ENCODE measurements at regions not wholly inside any gene's neighbourhood (a gene's known extent, or its start where the extent isn't known, plus 50 kb on each side); places are given as distances from the start of the nearest gene placed in this dataset.

DNA sequence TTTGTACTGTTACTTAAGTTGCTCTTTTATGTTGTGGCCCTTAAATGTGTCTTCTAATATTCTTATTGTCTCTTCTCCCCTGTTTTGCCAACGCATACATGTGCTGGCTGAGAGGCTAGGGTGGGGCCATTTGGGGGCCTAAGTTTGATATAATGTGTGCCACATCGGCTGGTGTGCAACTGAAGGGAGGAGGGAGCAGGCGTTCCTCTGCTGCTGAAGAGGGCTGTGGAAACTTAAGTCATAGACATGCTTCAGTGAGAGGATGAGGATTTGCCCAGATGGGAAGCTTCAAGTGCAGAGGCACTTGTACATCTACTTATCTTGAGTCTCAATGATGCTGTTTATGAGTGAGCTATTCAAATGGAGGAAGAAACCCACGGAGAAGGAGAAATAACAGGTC, 630.6 kb downstream of the LMO4 start:
- no peak overlapping the region for H3K27ac Mint-ChIP-seq

DNA sequence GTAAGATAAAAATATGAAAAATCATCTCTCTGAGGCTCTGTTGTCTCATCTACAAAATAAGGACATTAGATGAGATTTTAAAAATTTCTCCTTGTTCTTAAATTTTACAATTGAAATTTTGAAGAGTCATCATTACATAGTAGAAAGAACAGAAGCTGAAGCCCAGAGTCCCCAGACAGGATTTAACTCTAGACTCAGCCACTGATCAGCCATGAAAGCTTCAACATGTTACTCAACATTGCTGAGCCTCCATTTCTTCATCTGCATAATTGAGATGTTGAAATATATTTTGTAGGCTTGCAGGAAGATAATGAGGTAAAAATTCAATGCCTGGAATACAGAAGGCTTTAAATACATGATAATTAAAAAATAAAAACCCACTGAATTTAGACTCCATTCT, 633.3 kb downstream of the LMO4 start:
- no peak overlapping the region for H3K27ac Mint-ChIP-seq
- H3K27me3 Mint-ChIP-seq: no peaks in the 10 kb centered on the region
- no peaks in the 10 kb centered on the region for H3K36me3 Mint-ChIP-seq
- no peak for DNase-seq
- no peak overlapping the region for H3K4me3 Mint-ChIP-seq
- H3K4me1 Mint-ChIP-seq: no peaks in the 10 kb centered on the region
- no peaks in the 10 kb centered on the region for H3K9me3 Mint-ChIP-seq

More for the DNA sequence above, 630.6 kb downstream of the LMO4 start:
- Mint-ChIP-seq H3K27me3 (peaks cover 4% of the 10 kb centered on the region), H3K36me3 (no peaks in the 10 kb centered on the region), H3K4me3 (no peak overlapping the region), H3K9me3 (no peaks in the 10 kb centered on the region), H3K4me1 (no peaks in the 10 kb centered on the region)
- DNase-seq: no peak

DNA sequence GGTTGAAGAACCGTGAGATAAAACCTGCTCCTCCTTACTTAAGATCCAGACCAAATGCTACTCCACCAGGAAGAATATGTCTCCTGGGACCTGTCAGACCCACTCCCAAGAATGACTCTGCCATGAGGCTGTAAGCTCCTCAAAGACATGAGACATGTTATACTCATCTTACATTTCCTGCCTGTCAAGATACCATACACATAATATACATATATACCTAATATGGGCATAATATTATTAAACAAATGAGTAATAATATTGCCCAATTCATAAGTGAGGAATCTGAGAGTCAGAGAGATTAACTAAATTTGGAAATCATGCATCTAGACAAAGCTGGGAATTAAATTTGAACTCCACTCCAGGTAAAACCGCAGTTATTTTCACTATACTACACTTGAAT, 634.9 kb downstream of the LMO4 start:
- H3K4me1 Mint-ChIP-seq: no peaks in the 10 kb centered on the region
- DNase-seq: no peak
- no peaks in the 10 kb centered on the region for H3K9me3 Mint-ChIP-seq
- H3K27me3 Mint-ChIP-seq: no peaks in the 10 kb centered on the region
- H3K4me3 Mint-ChIP-seq: no peak overlapping the region
- H3K27ac Mint-ChIP-seq: no peak overlapping the region
- no peaks in the 10 kb centered on the region for H3K36me3 Mint-ChIP-seq

DNA sequence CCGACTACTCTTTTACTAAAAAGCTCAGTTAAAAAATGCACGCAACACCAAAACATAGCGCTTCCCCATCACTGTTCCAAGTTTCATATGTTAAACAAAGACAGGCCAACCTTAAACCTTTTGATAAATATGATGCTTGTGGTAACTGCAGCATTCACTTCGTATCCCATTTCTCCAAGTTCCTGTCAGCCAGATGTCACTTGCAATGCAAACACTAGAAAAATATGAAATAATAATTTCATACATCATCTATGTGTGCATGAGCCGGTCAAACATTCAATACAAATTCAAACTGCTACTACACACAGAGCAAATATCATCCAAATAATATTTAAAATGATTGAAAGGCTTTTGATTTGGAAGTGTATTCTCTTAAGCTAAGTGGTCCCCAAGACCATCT, 636.5 kb downstream of the LMO4 start:
- DNase-seq: no peak
- no peaks in the 10 kb centered on the region for H3K27me3 Mint-ChIP-seq

DNA sequence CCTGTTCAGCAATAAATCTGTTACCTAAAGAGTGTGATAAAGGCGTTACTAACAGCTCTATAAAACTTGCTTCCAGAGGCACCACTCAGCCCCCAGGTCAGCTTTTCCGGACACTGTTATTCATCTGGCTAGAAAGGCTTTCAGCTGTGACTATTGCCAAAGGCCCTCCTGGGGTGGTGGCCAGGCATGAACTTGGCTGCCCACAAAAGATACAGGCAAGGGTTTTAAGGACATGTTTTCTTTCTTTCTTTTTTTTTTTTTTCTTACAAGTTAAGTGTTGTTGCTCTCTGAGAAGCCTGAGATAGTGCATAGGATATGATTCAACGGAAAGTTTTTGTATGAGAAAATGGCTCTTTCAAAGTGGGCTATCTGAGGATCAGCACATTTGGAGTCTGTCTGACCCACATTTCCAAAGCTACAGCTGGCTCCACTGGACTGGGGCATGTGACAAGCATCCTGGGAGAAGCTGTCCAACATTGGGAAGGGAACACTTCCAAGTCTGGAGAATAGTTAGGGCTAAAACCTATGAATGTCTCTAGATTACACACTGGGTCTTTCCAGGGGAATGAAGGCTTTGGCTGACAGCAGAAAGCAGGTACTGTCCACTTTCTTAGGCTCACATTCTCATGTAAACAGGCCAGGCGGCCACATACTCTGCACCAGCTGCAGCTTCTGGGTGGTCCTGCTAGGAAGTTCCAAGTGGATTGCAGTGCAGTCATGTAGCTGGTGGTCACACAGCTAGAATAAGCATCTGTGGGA, 639.7 kb downstream of the LMO4 start:
- no peaks in the 10 kb centered on the region for H3K9me3 Mint-ChIP-seq
- no peak for DNase-seq
- no peak overlapping the region for H3K27ac Mint-ChIP-seq
- H3K4me3 Mint-ChIP-seq: no peak overlapping the region
- H3K27me3 Mint-ChIP-seq: no peaks in the 10 kb centered on the region
- no peaks in the 10 kb centered on the region for H3K4me1 Mint-ChIP-seq
- H3K36me3 Mint-ChIP-seq: no peaks in the 10 kb centered on the region

More for the DNA sequence above, 636.5 kb downstream of the LMO4 start:
- no peak overlapping the region for H3K27ac Mint-ChIP-seq
- H3K36me3 Mint-ChIP-seq: no peaks in the 10 kb centered on the region
- H3K4me3 Mint-ChIP-seq: no peak overlapping the region
- H3K9me3 Mint-ChIP-seq: no peaks in the 10 kb centered on the region
- H3K4me1 Mint-ChIP-seq: no peaks in the 10 kb centered on the region

DNA sequence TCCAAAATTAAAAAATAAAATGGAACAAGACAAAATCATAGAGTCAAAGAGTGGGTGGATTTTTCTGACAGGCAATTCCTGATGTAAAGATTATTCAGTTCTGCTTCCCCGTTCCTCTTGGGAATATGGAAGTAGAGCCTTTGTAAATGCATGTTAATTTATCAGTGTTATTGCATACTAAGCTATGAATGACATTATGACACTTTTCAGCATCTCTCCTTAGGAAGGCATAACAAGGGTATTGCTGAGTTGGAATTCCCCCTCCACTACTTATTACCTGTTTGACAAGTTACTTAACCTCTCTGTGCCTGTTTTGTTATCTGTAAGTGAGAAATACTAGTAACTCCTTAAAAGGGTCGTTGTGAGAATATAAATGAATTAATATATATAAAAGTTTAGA, 640.4 kb downstream of the LMO4 start:
- Mint-ChIP-seq H3K27me3 (no peaks in the 10 kb centered on the region), H3K36me3 (no peaks in the 10 kb centered on the region), H3K4me1 (no peaks in the 10 kb centered on the region), H3K27ac (no peak overlapping the region), H3K4me3 (no peak overlapping the region), H3K9me3 (no peaks in the 10 kb centered on the region)
- no peak for DNase-seq

DNA sequence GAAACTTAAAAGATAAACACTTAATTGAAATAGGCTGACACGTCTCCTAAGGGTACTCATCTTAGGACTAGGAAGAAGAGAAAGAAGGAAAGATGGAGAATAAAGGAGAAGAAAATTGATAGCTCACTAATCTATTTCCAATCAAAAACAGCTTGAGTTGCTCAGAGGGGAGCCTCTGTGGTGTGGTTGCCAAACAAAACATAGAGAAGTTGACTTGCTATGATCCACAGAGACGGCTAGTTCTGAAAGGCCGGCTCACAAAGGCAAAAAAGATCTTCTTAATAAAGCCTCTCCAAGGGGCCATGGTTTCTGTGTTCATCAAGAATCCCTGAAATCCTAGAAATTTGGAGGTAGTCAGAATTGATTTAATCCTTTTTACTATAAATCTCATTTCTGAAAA, 644.1 kb downstream of the LMO4 start:
- Mint-ChIP-seq H3K27me3 (peaks cover 8% of the 10 kb centered on the region), H3K4me3 (no peak overlapping the region), H3K4me1 (no peaks in the 10 kb centered on the region), H3K9me3 (no peaks in the 10 kb centered on the region), H3K36me3 (no peaks in the 10 kb centered on the region), H3K27ac (no peak overlapping the region)
- no peak for DNase-seq

DNA sequence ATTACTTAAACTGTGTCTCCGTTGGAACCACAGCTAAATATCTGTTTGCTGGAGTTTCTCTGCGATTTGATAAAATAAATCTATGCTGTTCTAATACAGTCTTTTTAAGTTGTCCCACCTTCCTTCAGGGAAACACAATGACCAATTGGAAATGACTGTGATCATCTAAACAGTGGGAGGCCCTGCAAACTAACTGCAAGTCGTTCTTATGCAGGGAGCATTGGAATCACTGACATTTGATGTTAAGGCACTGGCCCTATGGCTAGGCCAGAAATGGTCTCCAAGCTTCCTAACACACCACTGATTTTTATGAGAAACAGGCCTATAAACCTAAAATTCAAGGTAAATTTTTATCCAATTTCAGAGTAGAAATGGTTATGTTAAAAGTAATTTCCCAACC, 645.2 kb downstream of the LMO4 start:
- peaks cover 8% of the 10 kb centered on the region for H3K27me3 Mint-ChIP-seq
- no peak overlapping the region for H3K27ac Mint-ChIP-seq
- no peaks in the 10 kb centered on the region for H3K36me3 Mint-ChIP-seq
- H3K4me3 Mint-ChIP-seq: no peak overlapping the region
- no peaks in the 10 kb centered on the region for H3K9me3 Mint-ChIP-seq
- DNase-seq: no peak
- H3K4me1 Mint-ChIP-seq: no peaks in the 10 kb centered on the region

DNA sequence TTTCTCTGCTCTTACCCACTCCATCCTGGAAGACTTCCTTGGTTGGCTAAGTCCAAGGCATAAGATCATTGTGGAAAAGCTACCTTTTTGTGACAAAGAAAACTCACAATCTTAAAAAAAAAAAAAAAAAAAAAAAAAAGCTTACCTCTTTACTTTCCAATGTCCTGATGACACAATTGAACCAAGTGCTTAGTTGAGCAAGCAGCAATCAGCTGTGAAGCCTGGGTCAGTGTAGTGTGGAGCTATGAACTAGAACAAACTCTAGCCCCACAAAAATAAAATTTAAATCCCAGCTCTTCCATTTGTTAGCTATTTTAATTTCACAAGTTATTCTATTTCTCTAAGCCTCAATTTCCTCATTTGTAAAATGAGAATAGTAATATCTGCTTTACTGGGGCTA, 647.6 kb downstream of the LMO4 start:
- H3K9me3 Mint-ChIP-seq: no peaks in the 10 kb centered on the region
- H3K4me1 Mint-ChIP-seq: no peaks in the 10 kb centered on the region

DNA sequence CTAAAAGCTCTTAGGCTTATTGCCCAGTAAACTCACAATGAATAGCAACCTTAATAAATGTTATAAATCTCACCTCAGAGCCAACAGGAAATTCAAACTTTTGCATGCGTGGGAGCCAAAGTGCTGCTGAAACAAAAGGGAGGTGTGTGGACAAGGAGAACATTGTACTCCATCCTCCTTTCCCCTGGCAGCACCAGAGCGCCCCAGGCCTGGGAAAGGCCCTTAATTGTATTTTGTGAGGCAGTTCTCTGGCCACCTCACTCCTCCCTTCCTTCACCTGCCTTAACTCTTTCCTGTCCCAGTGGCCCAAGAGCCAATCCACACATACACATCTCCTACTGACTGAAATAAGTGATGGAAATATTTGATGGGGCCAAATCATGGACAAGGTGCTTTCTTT, 648.5 kb downstream of the LMO4 start:
- H3K9me3 Mint-ChIP-seq: no peaks in the 10 kb centered on the region
- peaks cover 18% of the 10 kb centered on the region for H3K27me3 Mint-ChIP-seq
- H3K27ac Mint-ChIP-seq: no peak overlapping the region
- H3K4me3 Mint-ChIP-seq: no peak overlapping the region
- no peaks in the 10 kb centered on the region for H3K4me1 Mint-ChIP-seq
- no peaks in the 10 kb centered on the region for H3K36me3 Mint-ChIP-seq
- no peak for DNase-seq

More for the DNA sequence above, 647.6 kb downstream of the LMO4 start:
- Mint-ChIP-seq H3K36me3 (no peaks in the 10 kb centered on the region), H3K27ac (no peak overlapping the region), H3K27me3 (peaks cover 14% of the 10 kb centered on the region), H3K4me3 (no peak overlapping the region)
- no peak for DNase-seq

DNA sequence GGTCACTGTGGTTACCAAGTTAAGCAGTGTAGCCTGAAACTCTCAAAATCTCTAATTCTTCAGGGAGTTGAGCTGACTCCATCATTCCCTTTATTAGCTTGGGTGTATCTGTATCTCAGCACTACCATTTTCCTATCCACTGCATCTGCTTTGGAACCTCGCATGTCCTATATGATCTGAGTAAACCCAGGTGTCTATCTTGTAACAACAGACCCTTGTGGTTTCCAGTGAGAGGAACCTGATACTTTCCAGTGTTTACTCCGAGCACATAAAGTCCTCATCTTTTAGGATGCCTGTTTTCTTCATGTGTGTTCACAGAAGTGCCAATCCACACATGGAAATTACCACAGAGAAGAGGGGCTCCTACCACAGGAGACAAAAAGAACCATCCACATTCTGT, 650.4 kb downstream of the LMO4 start:
- H3K9me3 Mint-ChIP-seq: no peaks in the 10 kb centered on the region
- H3K36me3 Mint-ChIP-seq: no peaks in the 10 kb centered on the region
- peaks cover 18% of the 10 kb centered on the region for H3K27me3 Mint-ChIP-seq
- H3K27ac Mint-ChIP-seq: no peak overlapping the region
- DNase-seq: no peak
- no peak overlapping the region for H3K4me3 Mint-ChIP-seq
- no peaks in the 10 kb centered on the region for H3K4me1 Mint-ChIP-seq

DNA sequence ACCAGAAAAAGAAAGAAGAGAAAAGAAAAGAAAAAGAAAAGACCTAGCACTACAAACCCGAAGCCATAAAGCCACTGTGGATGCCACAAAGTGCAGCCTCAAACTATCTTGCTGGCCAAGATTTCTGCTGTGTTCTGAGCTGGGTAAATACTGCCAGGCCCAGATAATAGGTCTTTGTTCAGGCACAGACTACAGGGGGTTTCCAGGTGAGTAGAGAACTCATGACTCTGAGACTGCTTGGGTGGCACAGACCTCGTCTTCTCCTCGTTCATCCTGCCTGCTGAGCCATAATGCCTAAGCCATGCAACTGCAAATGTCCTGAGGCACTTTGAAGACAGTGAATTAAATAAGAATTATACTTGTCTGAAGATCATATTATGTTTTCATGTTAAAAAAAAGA, 651.8 kb downstream of the LMO4 start:
- no peak for DNase-seq
- Mint-ChIP-seq H3K27ac (no peak overlapping the region), H3K36me3 (no peaks in the 10 kb centered on the region), H3K4me3 (no peak overlapping the region), H3K9me3 (no peaks in the 10 kb centered on the region), H3K4me1 (no peaks in the 10 kb centered on the region), H3K27me3 (peaks cover 18% of the 10 kb centered on the region)

DNA sequence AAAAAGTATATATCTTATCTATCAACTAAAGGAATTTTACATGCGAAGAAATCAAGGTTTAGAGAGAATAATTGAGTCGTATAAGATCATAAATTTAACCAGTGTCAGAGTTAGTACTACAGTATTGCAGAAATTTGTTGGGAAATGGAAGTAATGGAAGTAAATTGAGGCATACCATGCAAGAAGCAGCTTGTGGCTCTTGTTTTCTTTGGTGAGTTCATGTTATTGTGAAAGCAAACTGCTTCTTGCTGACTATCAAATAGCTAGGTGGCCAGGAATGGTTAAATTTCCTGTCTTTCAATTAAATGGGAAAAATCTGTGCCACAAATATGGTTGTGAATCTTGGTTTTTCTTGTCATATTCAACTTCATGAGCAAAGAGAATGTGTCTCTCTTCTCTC, 652.7 kb downstream of the LMO4 start:
- no peak for DNase-seq
- no peak overlapping the region for H3K4me3 Mint-ChIP-seq
- no peak overlapping the region for H3K27ac Mint-ChIP-seq
- H3K9me3 Mint-ChIP-seq: no peaks in the 10 kb centered on the region
- H3K27me3 Mint-ChIP-seq: peaks cover 18% of the 10 kb centered on the region
- no peaks in the 10 kb centered on the region for H3K4me1 Mint-ChIP-seq
- no peaks in the 10 kb centered on the region for H3K36me3 Mint-ChIP-seq

DNA sequence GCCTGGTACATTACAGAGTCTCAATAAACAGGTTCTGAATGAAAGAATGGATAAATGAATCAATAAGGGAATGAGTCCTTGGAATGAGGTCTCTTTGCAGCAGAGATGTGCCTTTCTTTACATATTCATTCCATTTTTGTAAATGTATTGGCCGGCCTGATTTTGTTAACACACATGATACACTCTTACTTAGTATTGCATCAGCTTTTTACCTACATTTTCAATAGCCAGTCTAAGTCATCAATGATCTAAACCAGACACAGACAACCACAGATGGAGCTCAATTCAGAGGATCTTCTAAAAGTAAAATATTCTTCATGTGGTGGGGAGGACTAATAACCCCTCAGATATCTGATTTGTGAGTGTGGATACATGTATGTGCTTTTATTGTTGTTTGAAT, 653.1 kb downstream of the LMO4 start:
- Mint-ChIP-seq H3K27ac (no peak overlapping the region), H3K27me3 (peaks cover 20% of the 10 kb centered on the region), H3K4me3 (no peak overlapping the region), H3K36me3 (no peaks in the 10 kb centered on the region), H3K4me1 (no peaks in the 10 kb centered on the region), H3K9me3 (no peaks in the 10 kb centered on the region)
- no peak for DNase-seq

DNA sequence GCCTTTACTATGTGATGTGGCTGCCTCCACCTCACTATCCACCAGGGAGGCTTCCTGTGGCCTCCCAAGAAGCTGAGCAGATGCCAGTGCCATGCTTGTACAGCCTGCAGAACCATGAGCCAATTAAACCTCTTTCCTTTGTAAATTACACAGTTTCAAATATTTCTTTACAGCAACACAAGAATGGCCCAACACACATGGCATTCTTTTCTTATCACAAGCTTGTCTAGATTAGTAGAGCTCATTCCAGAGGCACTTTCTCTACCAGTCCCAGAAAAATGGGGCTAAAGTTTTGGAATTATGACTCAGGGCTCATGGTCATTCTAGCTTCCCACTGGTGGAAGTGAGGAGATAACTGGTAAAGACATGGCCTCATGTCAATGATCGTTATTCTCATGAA, 655.2 kb downstream of the LMO4 start:
- Mint-ChIP-seq H3K36me3 (no peaks in the 10 kb centered on the region), H3K9me3 (no peaks in the 10 kb centered on the region), H3K4me1 (no peaks in the 10 kb centered on the region), H3K4me3 (no peak overlapping the region), H3K27me3 (peaks cover 13% of the 10 kb centered on the region), H3K27ac (no peak overlapping the region)
- DNase-seq: no peak

DNA sequence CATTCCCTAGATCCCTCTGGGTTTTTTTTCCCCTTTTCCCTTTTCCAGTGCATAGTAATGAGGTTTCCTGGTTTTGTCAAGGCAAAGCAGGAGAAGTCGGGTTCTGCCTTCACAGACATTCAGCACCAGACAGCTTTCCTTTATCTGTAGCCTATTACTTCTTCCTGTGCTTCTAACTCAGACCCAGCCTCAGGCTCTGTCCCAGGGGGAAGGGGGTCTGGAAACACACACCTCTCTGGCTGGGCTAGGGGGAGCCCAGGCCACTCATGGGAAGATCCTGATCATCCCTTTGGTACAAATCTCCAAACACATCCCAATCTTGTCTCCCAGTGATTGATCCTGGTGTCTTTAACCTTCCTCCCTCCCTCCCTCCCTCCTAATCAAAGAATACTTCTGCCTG, 656.4 kb downstream of the LMO4 start:
- Mint-ChIP-seq H3K27me3 (peaks cover 8% of the 10 kb centered on the region), H3K27ac (no peak overlapping the region), H3K4me3 (no peak overlapping the region), H3K9me3 (no peaks in the 10 kb centered on the region), H3K4me1 (no peaks in the 10 kb centered on the region), H3K36me3 (no peaks in the 10 kb centered on the region)
- no peak for DNase-seq
